Effector CD4-positive, alpha-beta T cell (primary cell): ENCODE measurements at regions not wholly inside any gene's neighbourhood (a gene's known extent, or its start where the extent isn't known, plus 50 kb on each side); places are given as distances from the start of the nearest gene placed in this dataset.

Experiments
- DNase-seq: peaks from one replicate; pipeline ENCODE4 v3.0.0-alpha.2; 2020

- DNase-seq = no peak
Measured at GRCh38 chr3:157573780-157574378, 70.7 kb upstream of the VEPH1 start.

DNA sequence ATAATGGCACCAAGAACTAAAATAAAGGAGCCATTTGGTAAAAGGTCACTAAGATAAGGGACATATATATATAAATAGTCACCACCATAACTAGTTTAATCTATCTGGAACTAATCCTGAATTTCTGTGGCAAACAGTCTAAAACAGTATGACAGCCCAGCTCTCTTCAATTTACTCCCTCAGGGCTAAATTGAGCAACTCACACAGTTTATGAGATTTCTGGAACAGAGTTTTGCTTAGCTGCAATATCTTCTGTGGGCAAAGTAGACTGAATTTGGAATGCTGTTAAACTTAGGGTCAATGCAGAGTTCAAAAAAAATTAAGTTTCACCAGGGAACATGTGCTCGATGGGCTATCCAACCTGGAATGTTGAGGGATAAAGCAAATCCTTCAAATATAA is 70.1 kb upstream of the VEPH1 start:
- DNase-seq = no peak

- no peak for DNase-seq
Measured at GRCh38 chr3:157572559-157573270, 69.5 kb upstream of the VEPH1 start.

DNA sequence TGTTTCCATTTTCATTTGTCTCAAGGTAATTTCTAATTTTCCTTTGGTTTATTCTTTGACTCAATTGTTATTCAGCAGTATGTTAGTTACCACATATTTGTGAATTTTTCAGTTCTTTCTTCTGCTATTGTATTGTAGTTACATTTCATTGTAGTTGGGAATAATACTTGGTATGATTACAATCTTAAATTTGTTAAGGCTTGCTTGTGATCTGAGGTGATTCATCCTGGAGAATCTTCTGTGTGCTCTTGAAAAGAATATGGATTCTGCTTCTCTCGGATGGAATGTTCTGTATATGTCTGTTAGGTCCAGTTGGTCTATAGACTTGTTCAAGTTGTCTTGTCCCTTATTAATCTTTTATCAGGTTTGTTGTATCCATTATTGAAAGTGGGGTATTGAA is 63.4 kb upstream of the VEPH1 start:
- no peak for DNase-seq

DNA sequence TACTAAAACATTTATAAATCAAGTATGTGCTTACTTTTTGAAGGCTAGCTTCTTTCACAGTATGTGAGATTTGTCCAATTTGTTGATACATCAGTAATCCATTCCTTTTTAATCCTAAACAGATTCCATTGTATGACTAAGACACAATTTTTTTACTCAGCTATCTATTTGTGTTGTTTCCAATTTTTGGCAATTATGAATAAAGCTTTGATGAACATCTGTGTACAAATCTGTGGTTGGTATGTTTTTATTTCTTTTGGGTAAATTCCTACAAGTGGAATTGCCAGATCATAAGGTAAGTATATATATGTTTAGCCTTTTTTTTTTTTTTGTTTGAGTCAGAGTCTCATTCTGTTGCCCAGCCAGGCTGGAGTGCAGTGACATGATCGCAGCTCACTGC is 56.2 kb upstream of the VEPH1 start:
- no peak for DNase-seq
